IPS-15b (cell line): ENCODE measurements at regions not wholly inside any gene's neighbourhood (a gene's known extent, or its start where the extent isn't known, plus 50 kb on each side); places are given as distances from the start of the nearest gene placed in this dataset.

Experiments used
- H3K27me3 ChIP-seq: one replicate; pipeline ENCODE4 v1.6.1; 2013; ENCODE audit warnings: low read length; ENCODE audit not compliant: control insufficient read depth, insufficient read depth
- H3K36me3 ChIP-seq: one replicate; pipeline ENCODE4 v1.6.1; 2013; ENCODE audit warnings: low read length; ENCODE audit not compliant: control insufficient read depth, insufficient read depth
- H3K4me1 ChIP-seq: one replicate; pipeline ENCODE4 v1.6.1; 2013; ENCODE audit warnings: mild to moderate bottlenecking, low read length; ENCODE audit not compliant: control insufficient read depth, insufficient read depth
- H3K4me3 ChIP-seq: one replicate; pipeline ENCODE4 v1.5.1; 2013; ENCODE audit warnings: low read depth, low read length
- H3K9ac ChIP-seq: one replicate; pipeline ENCODE4 v1.6.1; 2013; ENCODE audit warnings: low read depth, mild to moderate bottlenecking, low read length
- H3K9me3 ChIP-seq: one replicate; pipeline ENCODE4 v1.6.1; 2013; ENCODE audit warnings: mild to moderate bottlenecking, low read length; ENCODE audit not compliant: control insufficient read depth, insufficient read depth

DNA sequence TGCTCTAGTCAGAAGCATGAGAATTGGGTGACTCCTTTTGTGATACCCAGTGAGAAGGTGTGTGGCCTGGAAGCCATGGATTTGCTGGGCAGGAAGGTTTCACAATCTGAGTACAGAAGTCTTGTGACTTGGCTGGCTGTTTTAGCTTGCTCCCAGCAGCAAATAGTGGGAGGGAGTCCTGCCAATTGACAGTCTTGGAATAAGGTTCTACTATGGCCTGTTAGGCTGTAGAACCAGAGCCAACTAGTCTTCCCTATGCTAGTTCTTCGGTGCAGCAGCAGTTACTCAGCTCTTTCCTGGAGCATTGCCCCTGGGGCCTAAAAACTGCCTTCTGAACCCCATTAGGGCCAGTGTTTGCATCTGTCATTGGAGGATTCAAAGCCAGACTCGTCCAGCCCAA is 1935.4 kb upstream of the PCDH20 start:
- no peaks in the 10 kb centered on the region for H3K36me3 ChIP-seq
- no peaks in the 10 kb centered on the region for H3K4me1 ChIP-seq
- no peak overlapping the region for H3K4me3 ChIP-seq
- H3K27me3 ChIP-seq = no peaks in the 10 kb centered on the region
- H3K9me3 ChIP-seq = no peaks in the 10 kb centered on the region
- no peak overlapping the region for H3K9ac ChIP-seq

DNA sequence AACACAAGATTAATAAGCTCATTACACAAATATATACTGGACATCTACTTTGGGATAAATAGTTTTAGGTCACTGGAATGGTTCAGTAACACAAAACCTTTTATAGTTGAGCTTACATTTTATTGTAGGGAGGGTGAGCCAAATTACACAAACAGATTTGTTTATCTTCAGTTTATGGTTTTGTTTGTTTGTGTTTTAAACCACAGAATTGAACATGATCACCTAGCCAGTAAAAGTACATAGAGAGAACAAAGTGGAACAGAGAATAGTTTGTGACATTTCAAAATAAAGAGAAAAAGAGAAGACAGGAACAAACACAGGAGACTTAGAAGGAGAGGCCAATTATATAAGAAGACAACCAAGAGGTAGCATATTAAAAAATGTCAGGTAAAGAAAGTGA is 1930.2 kb upstream of the PCDH20 start:
- Histone ChIP-seq H3K9me3 (no peaks in the 10 kb centered on the region), H3K9ac (no peak overlapping the region), H3K4me3 (no peak overlapping the region), H3K36me3 (no peaks in the 10 kb centered on the region), H3K27me3 (no peaks in the 10 kb centered on the region), H3K4me1 (no peaks in the 10 kb centered on the region)

DNA sequence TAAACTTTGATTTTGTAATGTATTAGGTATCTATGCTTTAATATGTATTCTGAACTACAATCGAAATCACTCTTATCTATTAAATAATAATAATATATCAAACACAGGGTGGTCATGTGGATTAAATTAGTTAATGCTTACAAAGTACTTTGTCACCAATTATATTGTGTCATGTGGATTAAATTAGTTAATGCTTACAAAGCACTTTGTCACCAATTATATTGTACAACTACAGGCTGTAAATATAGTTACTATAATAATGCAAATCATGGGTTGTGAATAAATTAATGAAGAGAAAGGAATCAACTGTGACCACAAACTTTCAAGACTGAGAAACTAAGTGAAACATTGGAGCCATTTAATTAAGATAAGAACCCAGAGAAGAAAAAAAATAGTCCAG is 1929.1 kb upstream of the PCDH20 start:
- Histone ChIP-seq H3K9me3 (no peaks in the 10 kb centered on the region), H3K9ac (no peak overlapping the region), H3K36me3 (no peaks in the 10 kb centered on the region), H3K27me3 (no peaks in the 10 kb centered on the region), H3K4me1 (no peaks in the 10 kb centered on the region), H3K4me3 (no peak overlapping the region)

DNA sequence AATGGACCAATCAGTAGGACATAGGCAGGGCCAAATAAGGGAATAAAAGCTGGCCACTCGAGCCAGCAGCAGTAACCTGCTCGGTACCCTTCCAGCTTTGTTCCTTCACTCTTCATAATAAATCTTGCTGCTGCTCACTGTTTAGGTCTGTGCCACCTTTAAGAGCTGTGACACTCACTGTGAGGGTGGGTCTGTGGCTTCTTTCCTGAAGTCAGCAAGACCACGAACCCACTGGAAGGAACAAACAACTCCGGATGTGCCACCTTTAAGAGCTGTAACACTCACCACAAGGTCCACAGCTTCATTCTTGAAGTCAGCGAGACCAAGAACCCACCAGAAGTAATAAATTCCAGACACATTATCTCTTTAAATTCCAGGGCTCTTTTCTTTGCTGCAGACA is 1922.3 kb upstream of the PCDH20 start:
- Histone ChIP-seq H3K9me3 (no peaks in the 10 kb centered on the region), H3K36me3 (no peaks in the 10 kb centered on the region), H3K4me3 (no peak overlapping the region), H3K4me1 (no peaks in the 10 kb centered on the region), H3K9ac (no peak overlapping the region), H3K27me3 (no peaks in the 10 kb centered on the region)

DNA sequence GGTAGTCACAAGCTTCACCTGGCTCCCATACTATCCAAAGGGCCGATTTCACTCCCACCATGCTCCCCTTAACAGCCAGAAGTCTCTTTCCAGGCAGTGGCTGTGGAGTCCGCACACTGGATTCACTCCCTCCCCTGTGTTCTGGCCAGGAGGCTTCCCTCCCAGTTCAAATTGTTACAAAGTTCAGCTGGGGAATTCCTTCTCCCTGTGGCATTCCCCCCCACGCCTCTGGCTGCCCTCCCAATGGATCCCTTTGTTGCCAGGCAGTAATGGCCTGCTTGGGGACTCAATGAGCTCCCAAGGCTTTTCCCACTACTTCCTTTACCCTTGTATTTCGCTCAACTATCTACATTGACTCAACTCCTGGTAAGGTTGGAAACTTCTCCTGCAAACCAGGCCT is 1921.4 kb upstream of the PCDH20 start:
- Histone ChIP-seq H3K4me3 (no peak overlapping the region), H3K36me3 (no peaks in the 10 kb centered on the region), H3K4me1 (no peaks in the 10 kb centered on the region), H3K27me3 (no peaks in the 10 kb centered on the region), H3K9ac (no peak overlapping the region), H3K9me3 (no peaks in the 10 kb centered on the region)

DNA sequence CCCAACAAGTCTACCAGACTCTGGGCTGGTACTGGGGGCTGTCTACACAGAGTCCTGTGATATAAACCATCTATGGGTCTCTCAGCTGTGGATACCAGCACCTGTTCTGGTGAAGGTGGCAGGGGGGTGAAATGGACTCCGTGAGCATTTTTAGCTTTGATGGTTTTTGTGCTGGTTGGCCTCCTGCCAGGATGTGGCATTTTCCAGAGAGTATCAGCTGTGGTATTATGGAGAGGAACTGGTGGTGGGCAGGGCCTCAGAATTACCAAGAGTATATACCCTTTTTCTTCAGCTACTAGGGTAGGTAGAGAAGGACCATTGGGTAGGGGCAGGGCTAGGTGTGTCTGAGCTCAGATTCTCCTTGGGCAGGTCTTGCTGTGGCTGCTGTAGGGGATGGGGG is 1920.9 kb upstream of the PCDH20 start:
- Histone ChIP-seq H3K36me3 (no peaks in the 10 kb centered on the region), H3K27me3 (no peaks in the 10 kb centered on the region), H3K4me1 (no peaks in the 10 kb centered on the region), H3K9ac (no peak overlapping the region), H3K9me3 (no peaks in the 10 kb centered on the region), H3K4me3 (no peak overlapping the region)

DNA sequence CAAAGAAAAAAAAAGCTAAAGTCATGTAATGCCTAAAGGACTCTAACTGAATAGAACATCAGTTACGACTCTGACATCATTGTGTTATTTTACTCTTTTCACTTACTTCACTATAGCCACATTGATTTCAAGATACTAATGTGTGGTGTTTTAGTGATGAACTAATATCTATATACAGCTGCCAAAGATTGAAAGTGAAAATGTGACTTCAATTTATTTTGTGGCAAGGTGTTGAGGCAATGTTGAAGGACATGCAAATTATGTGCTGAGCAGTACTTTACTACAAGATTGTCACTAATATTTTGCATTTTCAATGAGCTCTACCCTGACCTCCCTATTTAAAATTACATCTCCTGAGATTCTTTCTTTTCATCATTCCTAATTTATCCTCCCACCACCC is 1911.9 kb upstream of the PCDH20 start:
- Histone ChIP-seq H3K9ac (no peak overlapping the region), H3K36me3 (no peaks in the 10 kb centered on the region)

DNA sequence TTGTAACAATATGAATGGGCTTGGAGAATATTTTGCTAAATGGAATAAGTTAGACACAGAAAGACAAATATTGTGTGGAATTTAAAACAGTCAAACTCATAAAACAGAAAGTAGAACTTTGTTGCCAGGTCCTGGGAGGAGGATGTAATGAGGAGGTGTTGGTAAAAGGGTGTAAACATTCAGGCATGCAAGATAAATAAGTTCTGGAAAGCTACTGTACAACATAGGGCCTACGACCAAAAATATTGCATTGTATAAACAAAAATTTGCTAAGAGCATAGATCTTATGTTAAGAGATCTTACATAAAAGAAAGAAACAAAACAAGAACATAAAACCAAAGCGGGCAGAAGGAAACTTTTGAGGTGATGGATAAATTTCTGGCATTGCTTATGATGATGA is 1907.8 kb upstream of the PCDH20 start:
- Histone ChIP-seq H3K36me3 (no peaks in the 10 kb centered on the region), H3K27me3 (no peaks in the 10 kb centered on the region), H3K9ac (no peak overlapping the region), H3K4me1 (no peaks in the 10 kb centered on the region), H3K9me3 (no peaks in the 10 kb centered on the region), H3K4me3 (no peak overlapping the region)

More for the DNA sequence above, 1911.9 kb upstream of the PCDH20 start:
- Histone ChIP-seq H3K4me3 (no peak overlapping the region), H3K27me3 (no peaks in the 10 kb centered on the region), H3K4me1 (no peaks in the 10 kb centered on the region), H3K9me3 (no peaks in the 10 kb centered on the region)

DNA sequence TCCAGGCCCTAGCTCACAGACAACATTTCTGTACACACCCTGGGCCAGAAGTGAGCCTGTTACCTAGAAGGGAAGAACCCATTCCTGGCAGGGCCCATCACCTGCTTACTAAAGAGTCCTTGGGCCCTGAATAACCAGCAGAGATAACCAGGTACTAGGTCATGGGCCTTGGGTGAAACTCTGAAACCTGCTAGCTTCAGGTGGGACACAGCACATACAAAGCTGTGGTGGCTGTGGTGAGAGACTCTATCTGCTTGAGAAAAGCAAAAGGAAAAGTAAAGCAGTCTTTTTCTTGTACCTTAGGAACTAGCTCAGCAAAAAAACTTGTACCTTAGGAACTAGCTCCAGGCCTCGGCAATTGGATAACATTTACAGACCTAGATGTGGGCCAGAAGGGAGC is 1895.9 kb upstream of the PCDH20 start:
- Histone ChIP-seq H3K9me3 (no peaks in the 10 kb centered on the region), H3K4me1 (no peaks in the 10 kb centered on the region), H3K4me3 (no peak overlapping the region), H3K36me3 (no peaks in the 10 kb centered on the region), H3K9ac (no peak overlapping the region), H3K27me3 (no peaks in the 10 kb centered on the region)

DNA sequence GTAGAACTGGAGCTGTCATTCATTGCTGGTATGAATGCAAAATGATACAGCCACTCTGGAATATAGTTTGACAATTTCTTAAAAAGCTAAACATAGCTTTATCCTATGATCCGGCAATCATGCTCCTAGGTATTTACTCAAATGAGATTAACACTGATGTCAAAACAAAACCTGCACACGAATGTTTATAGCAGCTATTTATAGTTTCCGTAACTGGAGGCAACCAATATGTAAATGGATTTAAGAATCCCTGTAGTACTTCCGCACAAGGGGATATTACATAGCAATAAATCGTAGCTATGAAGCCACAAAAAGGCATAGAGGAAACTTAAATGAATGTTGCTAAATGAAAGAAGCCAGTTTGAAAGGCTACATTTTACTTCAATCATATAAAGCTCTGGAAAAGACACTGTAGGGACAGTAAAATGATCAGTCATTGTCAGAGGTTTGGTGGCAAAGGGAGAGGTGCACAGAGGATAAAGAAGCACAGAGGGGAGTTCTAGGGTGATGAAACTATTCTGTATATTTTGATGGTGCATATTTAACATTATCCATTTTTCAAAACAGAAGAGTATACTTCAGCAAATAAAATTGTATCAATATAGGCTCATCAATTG is 1893.0 kb upstream of the PCDH20 start:
- Histone ChIP-seq H3K27me3 (no peaks in the 10 kb centered on the region), H3K9ac (no peak overlapping the region), H3K4me1 (no peaks in the 10 kb centered on the region), H3K9me3 (no peaks in the 10 kb centered on the region), H3K4me3 (no peak overlapping the region), H3K36me3 (no peaks in the 10 kb centered on the region)

DNA sequence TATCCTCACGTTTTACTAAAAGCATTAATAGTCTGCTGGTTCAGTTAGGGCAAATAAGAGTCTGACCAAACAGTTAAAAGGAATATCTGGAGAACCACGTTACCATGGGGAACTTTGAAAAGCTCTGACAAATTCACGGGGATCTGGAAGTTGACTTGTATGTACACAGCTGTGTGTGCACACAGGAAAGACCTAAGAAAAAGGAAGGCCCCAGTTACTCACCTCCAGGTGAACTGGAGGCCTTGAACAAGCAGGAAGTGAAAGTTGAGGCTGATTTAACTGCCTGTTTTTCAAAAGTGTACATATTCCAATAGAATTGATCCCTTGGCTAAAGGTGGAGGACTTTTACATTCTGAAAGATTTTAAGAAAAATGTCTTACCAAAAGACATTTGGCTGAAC is 1891.6 kb upstream of the PCDH20 start:
- no peaks in the 10 kb centered on the region for H3K4me1 ChIP-seq
- no peaks in the 10 kb centered on the region for H3K36me3 ChIP-seq
- no peak overlapping the region for H3K9ac ChIP-seq
- no peaks in the 10 kb centered on the region for H3K27me3 ChIP-seq
- H3K4me3 ChIP-seq = no peak overlapping the region
- no peaks in the 10 kb centered on the region for H3K9me3 ChIP-seq

DNA sequence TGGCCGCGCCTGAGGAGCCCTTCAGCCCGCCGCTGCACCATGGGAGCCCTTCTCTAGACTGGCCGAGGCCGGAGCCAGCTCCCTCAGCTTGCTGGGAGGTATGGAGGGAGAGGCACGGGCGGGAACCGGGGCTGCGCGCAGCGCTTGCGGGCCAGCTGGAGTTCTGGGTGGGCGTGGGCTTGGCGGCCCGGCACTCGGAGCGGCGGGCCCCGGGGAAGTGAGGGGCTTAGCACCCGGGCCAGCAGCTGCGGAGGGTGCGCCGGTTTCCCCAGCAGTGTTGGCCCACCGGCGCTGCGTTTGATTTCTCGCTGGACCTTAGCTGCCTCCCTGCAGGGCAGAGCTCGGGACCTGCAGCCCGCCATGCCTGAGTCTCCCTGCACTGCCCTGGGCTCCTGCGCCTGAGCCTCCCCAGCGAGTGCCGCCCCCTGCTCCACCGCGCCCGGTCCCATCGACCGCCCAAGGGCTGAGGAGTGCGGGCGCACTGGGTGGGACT is 1890.0 kb upstream of the PCDH20 start:
- Histone ChIP-seq H3K27me3 (no peaks in the 10 kb centered on the region), H3K36me3 (no peaks in the 10 kb centered on the region)

More for the DNA sequence above, 1890.0 kb upstream of the PCDH20 start:
- Histone ChIP-seq H3K4me1 (no peaks in the 10 kb centered on the region), H3K4me3 (no peak overlapping the region), H3K9ac (no peak overlapping the region), H3K9me3 (no peaks in the 10 kb centered on the region)
